MM.1S (cell line): ENCODE measurements at regions not wholly inside any gene's neighbourhood (a gene's known extent, or its start where the extent isn't known, plus 50 kb on each side); places are given as distances from the start of the nearest gene placed in this dataset.
"Not testable (repeated sequence)": the region's sequence is repeated elsewhere in the genome, so short reads cannot be mapped to it uniquely, and the experiment has no call there.

Experiments used
- DNase-seq: peaks from one replicate; pipeline ENCODE4 v3.0.0-alpha.2; 2015
- H2AFZ ChIP-seq: fragments of 300-600 bp; sonication (generic); 2 replicates; pipeline ENCODE4 v1.6.0; 2016; ENCODE audit warnings: antibody characterized with exemption, low read length
- H3F3A ChIP-seq: fragments of 300-600 bp; sonication (generic); 2 replicates; pipeline ENCODE4 v1.6.1; 2016; ENCODE audit warnings: mild to moderate bottlenecking, antibody characterized with exemption, low read length, moderate library complexity, mixed read lengths; ENCODE audit not compliant: insufficient read depth
- H3K27ac ChIP-seq: fragments of 300-600 bp; sonication (generic); 2 replicates; pipeline ENCODE4 v1.5.1; 2016; ENCODE audit warnings: mild to moderate bottlenecking, low read length
- H3K27me3 ChIP-seq: fragments of 300-600 bp; sonication (generic); replicated peaks from 2 replicates; pipeline ENCODE4 v1.6.0; 2016; ENCODE audit warnings: low read length; ENCODE audit not compliant: insufficient read depth
- H3K36me3 ChIP-seq: fragments of 300-600 bp; sonication (generic); replicated peaks from 2 replicates; pipeline ENCODE4 v1.6.1; 2016; ENCODE audit warnings: mild to moderate bottlenecking, low read length, mixed read lengths; ENCODE audit not compliant: insufficient read depth
- H3K4me1 ChIP-seq: fragments of 300-600 bp; sonication (generic); 2 replicates; pipeline ENCODE4 v1.6.1; 2016; ENCODE audit warnings: low read length, mixed read lengths
- H3K4me2 ChIP-seq: fragments of 300-600 bp; sonication (generic); 2 replicates; pipeline ENCODE4 v1.6.0; 2016; ENCODE audit warnings: low read depth, low read length
- H3K4me3 ChIP-seq: fragments of 300-600 bp; sonication (generic); 2 replicates; pipeline ENCODE4 v1.5.1; 2016; ENCODE audit warnings: low read length, mixed read lengths
- H3K79me2 ChIP-seq: fragments of 300-600 bp; sonication (generic); 2 replicates; pipeline ENCODE4 v1.6.1; 2016; ENCODE audit warnings: mixed run types, low read length, mixed read lengths
- H3K9ac ChIP-seq: fragments of 300-600 bp; sonication (generic); 2 replicates; pipeline ENCODE4 v1.6.1; 2016; ENCODE audit warnings: low read length, mixed read lengths
- H3K9me2 ChIP-seq: fragments of 300-600 bp; sonication (generic); replicated peaks from 2 replicates; pipeline ENCODE4 v1.6.1; 2016; ENCODE audit warnings: mild to moderate bottlenecking, low read length, mixed read lengths; ENCODE audit not compliant: insufficient read depth
- H3K9me3 ChIP-seq: fragments of 300-600 bp; sonication (generic); replicated peaks from 2 replicates; pipeline ENCODE4 v1.6.1; 2016; ENCODE audit warnings: mild to moderate bottlenecking, low read length, mixed read lengths; ENCODE audit not compliant: insufficient read depth
- H4K20me1 ChIP-seq: fragments of 300-600 bp; sonication (generic); 2 replicates; pipeline ENCODE4 v1.6.1; 2016; ENCODE audit warnings: mild to moderate bottlenecking, low read length, moderate library complexity, mixed read lengths; ENCODE audit not compliant: insufficient read depth
- CTCF ChIP-seq: fragments of 300-600 bp; sonication (generic); IDR thresholded peaks from 2 replicates; pipeline ENCODE4 v1.5.1; 2016; ENCODE audit warnings: antibody characterized with exemption, low read length, mixed read lengths
- EZH2 ChIP-seq: fragments of 300-600 bp; sonication (generic); optimal IDR thresholded peaks from 2 replicates; pipeline ENCODE3; 2017; ENCODE audit warnings: low read depth, mild to moderate bottlenecking, antibody characterized with exemption, low read length, mixed read lengths
- EZH2phosphoT487 ChIP-seq: fragments of 300-600 bp; sonication (generic); IDR thresholded peaks from 2 replicates; pipeline ENCODE4 v1.6.1; 2018; ENCODE audit warnings: antibody characterized with exemption, low read length

- H2AFZ ChIP-seq = no peak overlapping the region
- no peaks in the 10 kb centered on the region for H3K36me3 ChIP-seq
These were observed 68.9 kb upstream of the ST8SIA6 start for GRCh38 chr10:17523246-17523753.

DNA sequence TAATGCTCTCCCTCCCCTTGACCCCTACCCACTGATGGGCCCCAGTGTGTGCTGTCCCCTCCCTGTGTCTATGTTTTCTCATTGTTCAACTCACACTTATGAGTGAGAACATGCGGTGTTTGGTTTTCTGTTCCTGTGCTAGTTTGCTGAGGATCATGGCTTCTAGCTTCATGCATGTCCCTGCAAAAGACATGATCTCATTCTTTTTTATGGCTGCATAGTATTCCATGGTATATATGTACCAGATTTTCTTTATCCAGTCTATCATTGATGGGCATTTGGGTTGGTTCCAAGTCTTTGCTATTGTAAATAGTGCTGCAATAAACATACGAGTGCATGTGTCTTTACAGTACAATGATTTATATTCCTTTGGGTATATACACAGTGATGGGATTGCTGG, 67.9 kb upstream of the ST8SIA6 start:
- not testable (repeated sequence) for H3K36me3 ChIP-seq, H4K20me1 ChIP-seq, H3K9me2 ChIP-seq, H2AFZ ChIP-seq, H3F3A ChIP-seq, H3K4me1 ChIP-seq, DNase-seq, H3K4me2 ChIP-seq, H3K27me3 ChIP-seq, H3K27ac ChIP-seq, H3K79me2 ChIP-seq, H3K9me3 ChIP-seq, H3K9ac ChIP-seq, H3K4me3 ChIP-seq

More at GRCh38 chr10:17523246-17523753, 68.9 kb upstream of the ST8SIA6 start:
- Histone ChIP-seq H3K9ac (no peak overlapping the region), H3K4me3 (no peak overlapping the region), H3K9me3 (no peaks in the 10 kb centered on the region), H3K4me1 (no peaks in the 10 kb centered on the region), H3K27me3 (no peaks in the 10 kb centered on the region), H3K27ac (no peak overlapping the region), H3K9me2 (no peaks in the 10 kb centered on the region), H3K79me2 (no peaks in the 10 kb centered on the region), H3K4me2 (no peak overlapping the region), H3F3A (no peaks in the 10 kb centered on the region), H4K20me1 (no peaks in the 10 kb centered on the region)
- TF ChIP-seq EZH2phosphoT487 = no peak
- TF ChIP-seq CTCF = no peak
- no peak for TF ChIP-seq EZH2
- DNase-seq = no peak

DNA sequence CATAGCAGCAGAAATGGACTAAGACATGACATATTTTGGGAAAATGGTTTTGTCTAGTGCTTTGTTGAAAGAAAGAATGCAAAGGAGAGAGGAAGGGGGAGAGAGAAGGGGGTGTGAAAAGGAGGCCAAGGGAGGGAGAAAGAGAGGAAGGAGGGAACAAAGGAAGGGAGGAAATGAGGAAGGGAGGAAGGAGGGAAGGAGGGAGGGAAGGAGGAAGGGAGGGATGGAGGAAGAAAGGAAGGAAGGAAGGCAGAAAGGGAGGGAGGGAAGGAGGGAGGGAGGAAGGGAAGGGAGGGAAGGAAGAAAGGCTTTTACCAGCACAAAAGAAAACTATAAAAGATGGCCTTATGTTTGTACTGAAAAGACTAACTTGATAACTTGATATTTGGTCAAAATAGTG, 65.1 kb upstream of the ST8SIA6 start:
- Histone ChIP-seq H3K36me3 (no peaks in the 10 kb centered on the region), H3K4me1 (no peaks in the 10 kb centered on the region), H3K4me3 (no peak overlapping the region), H3K79me2 (no peaks in the 10 kb centered on the region), H3K9me3 (no peaks in the 10 kb centered on the region), H3K27ac (no peak overlapping the region), H4K20me1 (no peaks in the 10 kb centered on the region), H3F3A (no peaks in the 10 kb centered on the region), H3K27me3 (no peaks in the 10 kb centered on the region), H3K9me2 (no peaks in the 10 kb centered on the region), H2AFZ (no peak overlapping the region), H3K9ac (no peak overlapping the region), H3K4me2 (no peak overlapping the region)
- no peak for TF ChIP-seq CTCF
- no peak for TF ChIP-seq EZH2
- TF ChIP-seq EZH2phosphoT487 = no peak
- no peak for DNase-seq

- Histone ChIP-seq H3K27ac (no peak overlapping the region), H4K20me1 (no peaks in the 10 kb centered on the region), H3K4me2 (no peak overlapping the region), H3K9me2 (no peaks in the 10 kb centered on the region), H3K79me2 (no peaks in the 10 kb centered on the region), H3K27me3 (no peaks in the 10 kb centered on the region), H2AFZ (no peak overlapping the region), H3K4me1 (no peaks in the 10 kb centered on the region), H3K9ac (no peak overlapping the region), H3K4me3 (no peak overlapping the region), H3K36me3 (no peaks in the 10 kb centered on the region), H3F3A (no peaks in the 10 kb centered on the region), H3K9me3 (no peaks in the 10 kb centered on the region)
- TF ChIP-seq EZH2phosphoT487 = no peak
- no peak for TF ChIP-seq CTCF
- no peak for TF ChIP-seq EZH2
- DNase-seq = no peak
These were observed 63.9 kb upstream of the ST8SIA6 start for GRCh38 chr10:17518338-17518737.
